H9 (cell line): ENCODE measurements at regions not wholly inside any gene's neighbourhood (a gene's known extent, or its start where the extent isn't known, plus 50 kb on each side); places are given as distances from the start of the nearest gene placed in this dataset.

Source experiments
- DNase-seq: peaks from one replicate; pipeline ENCODE4 v3.0.0-alpha.2; 2017
- H2AFZ ChIP-seq: one replicate; pipeline ENCODE4 v1.6.1; 2013; ENCODE audit warnings: mild to moderate bottlenecking, low read length, control low read depth, moderate library complexity
- H2AK5ac ChIP-seq: 2 replicates; pipeline ENCODE4 v1.6.1; 2013; ENCODE audit warnings: low read length, control low read depth, mixed read lengths; ENCODE audit not compliant: insufficient read length
- H2BK120ac ChIP-seq: one replicate; pipeline ENCODE4 v1.6.1; 2013; ENCODE audit warnings: low read depth, mild to moderate bottlenecking, low read length, control low read depth, inconsistent platforms; ENCODE audit not compliant: poor library complexity, severe bottlenecking
- H2BK12ac ChIP-seq: 2 replicates; pipeline ENCODE4 v1.6.1; 2013; ENCODE audit warnings: low read length, control low read depth, mixed read lengths, low read depth; ENCODE audit not compliant: insufficient read length
- H2BK15ac ChIP-seq: 2 replicates; pipeline ENCODE4 v1.6.1; 2013; ENCODE audit warnings: low read depth, low read length, control low read depth
- H2BK20ac ChIP-seq: one replicate; pipeline ENCODE4 v1.6.1; 2013; ENCODE audit warnings: low read depth, mild to moderate bottlenecking, low read length, control low read depth, inconsistent platforms; ENCODE audit not compliant: poor library complexity, severe bottlenecking
- H2BK5ac ChIP-seq: 2 replicates; pipeline ENCODE4 v1.6.1; 2013; ENCODE audit warnings: low read length, control low read depth, mixed read lengths; ENCODE audit not compliant: insufficient read length
- H3K14ac ChIP-seq: 2 replicates; pipeline ENCODE4 v1.6.1; 2013; ENCODE audit warnings: low read length, control low read depth; ENCODE audit not compliant: insufficient read depth
- H3K18ac ChIP-seq: 2 replicates; pipeline ENCODE4 v1.6.1; 2013; ENCODE audit warnings: low read depth, mild to moderate bottlenecking, mixed read lengths, low read length, control low read depth; ENCODE audit not compliant: insufficient read length
- H3K23ac ChIP-seq: 2 replicates; pipeline ENCODE4 v1.6.1; 2013; ENCODE audit warnings: low read length, control low read depth, mixed read lengths, low read depth; ENCODE audit not compliant: insufficient read length
- H3K23me2 ChIP-seq: 2 replicates; pipeline ENCODE4 v1.6.1; 2013; ENCODE audit warnings: low read depth, mild to moderate bottlenecking, mixed read lengths, low read length, control low read depth; ENCODE audit not compliant: insufficient read length, poor library complexity, severe bottlenecking
- H3K27ac ChIP-seq: 2 replicates; pipeline ENCODE4 v1.5.1; 2013; ENCODE audit warnings: low read length, control low read depth, mixed read lengths, low read depth; ENCODE audit not compliant: insufficient read length
- H3K27me3 ChIP-seq: 2 replicates; pipeline ENCODE4 v1.6.1; 2013; ENCODE audit warnings: low read length, control low read depth, inconsistent platforms; ENCODE audit not compliant: insufficient read depth
- H3K4ac ChIP-seq: 2 replicates; pipeline ENCODE4 v1.6.1; 2013; ENCODE audit warnings: low read depth, mild to moderate bottlenecking, control low read depth, inconsistent platforms, low read length, moderate library complexity
- H3K4me1 ChIP-seq: 2 replicates; pipeline ENCODE4 v1.6.1; 2013; ENCODE audit warnings: low read length, control low read depth, inconsistent platforms; ENCODE audit not compliant: insufficient read depth
- H3K4me2 ChIP-seq: 2 replicates; pipeline ENCODE4 v1.6.1; 2013; ENCODE audit warnings: low read length, control low read depth, mixed read lengths; ENCODE audit not compliant: insufficient read length, insufficient read depth
- H3K56ac ChIP-seq: 2 replicates; pipeline ENCODE4 v1.6.1; 2013; ENCODE audit warnings: low read depth, mild to moderate bottlenecking, mixed read lengths, low read length, control low read depth; ENCODE audit not compliant: insufficient read length
- H3K79me1 ChIP-seq: 2 replicates; pipeline ENCODE4 v1.6.1; 2013; ENCODE audit warnings: low read depth, mild to moderate bottlenecking, moderate library complexity, low read length, control low read depth, inconsistent platforms; ENCODE audit not compliant: insufficient read depth, poor library complexity, severe bottlenecking
- H3K79me2 ChIP-seq: 2 replicates; pipeline ENCODE4 v1.6.1; 2013; ENCODE audit warnings: low read length, control low read depth, inconsistent platforms; ENCODE audit not compliant: insufficient read depth
- H3K9ac ChIP-seq: 2 replicates; pipeline ENCODE4 v1.6.1; 2013; ENCODE audit warnings: low read length, control low read depth, mixed read lengths; ENCODE audit not compliant: insufficient read length; ENCODE audit errors: extremely low read depth
- H3K9me3 ChIP-seq: one replicate; pipeline ENCODE4 v1.6.1; 2013; ENCODE audit warnings: low read depth, low read length, inconsistent platforms; ENCODE audit not compliant: control insufficient read depth
- H3T11ph ChIP-seq: one replicate; pipeline ENCODE4 v1.6.1; 2013; ENCODE audit warnings: mild to moderate bottlenecking, low read length, control low read depth, inconsistent platforms
- H4K20me1 ChIP-seq: one replicate; pipeline ENCODE4 v1.6.1; 2013; ENCODE audit not compliant: control insufficient read depth, insufficient read length, insufficient read depth
- H4K5ac ChIP-seq: 2 replicates; pipeline ENCODE4 v1.6.1; 2013; ENCODE audit warnings: low read depth, mild to moderate bottlenecking, mixed read lengths, low read length, control low read depth; ENCODE audit not compliant: insufficient read length
- H4K8ac ChIP-seq: replicated peaks from 2 replicates; pipeline ENCODE4 v1.6.1; 2013; ENCODE audit warnings: low read length, control low read depth, mixed read lengths, low read depth; ENCODE audit not compliant: insufficient read length
- H4K91ac ChIP-seq: 2 replicates; pipeline ENCODE4 v1.6.1; 2013; ENCODE audit warnings: low read depth, mild to moderate bottlenecking, moderate library complexity, mixed read lengths, low read length, control low read depth; ENCODE audit not compliant: insufficient read length
- H3K27ac Mint-ChIP-seq, 3 experiments: 2 replicates in 2 of 3; 3 replicates in 1 of 3; pipeline ENCODE4 v1.8.0; 2020 to 2021; ENCODE audit warnings: mixed read lengths in 3 of 3, mild to moderate bottlenecking in 1 of 3, moderate library complexity in 1 of 3
- H3K27me3 Mint-ChIP-seq: 2 replicates; pipeline ENCODE4 v1.8.0; 2021; ENCODE audit warnings: low read depth, mild to moderate bottlenecking, moderate library complexity, mixed read lengths
- H3K36me3 Mint-ChIP-seq, 3 experiments: 2 replicates in 2 of 3; 3 replicates in 1 of 3; pipeline ENCODE4 v1.8.0; 2020 to 2021; ENCODE audit warnings: low read depth in 3 of 3, mixed read lengths in 3 of 3; ENCODE audit not compliant: insufficient read depth in 1 of 3
- H3K4me1 Mint-ChIP-seq, 2 experiments: 2 replicates each; pipeline ENCODE4 v1.8.0; 2020; ENCODE audit warnings: mixed read lengths in 2 of 2
- H3K4me3 Mint-ChIP-seq, 2 experiments: 2 replicates in 1 of 2; 3 replicates in 1 of 2; pipeline ENCODE4 v1.8.0; 2020 to 2021; ENCODE audit warnings: mild to moderate bottlenecking in 2 of 2, mixed read lengths in 2 of 2, moderate library complexity in 1 of 2
- H3K9me3 Mint-ChIP-seq, 2 experiments: 2 replicates in 1 of 2; 3 replicates in 1 of 2; pipeline ENCODE4 v1.8.0; 2020; ENCODE audit warnings: mild to moderate bottlenecking in 2 of 2, mixed read lengths in 2 of 2, moderate library complexity in 1 of 2
- CTCF ChIP-seq: fragments of 200-600 bp; sonication (generic); conservative IDR thresholded peaks from 3 replicates; pipeline ENCODE4 v1.8.0; 2021; ENCODE audit warnings: antibody characterized with exemption, mild to moderate bottlenecking
- WGBS: extraction: QIAGEN DNeasy Blood & Tissue Kit; methylation state at CpG from one replicate; pipeline ENCODE4 v1.1.7; 2013; ENCODE audit warnings: missing lambda C conversion rate, low lambda C conversion rate, mixed read lengths; ENCODE audit not compliant: insufficient read length; ENCODE audit errors: extremely low coverage; 5-methylcytosine and 5-hydroxymethylcytosine counted together

- Histone ChIP-seq H2BK120ac (no peak overlapping the region), H2AK5ac (no peak overlapping the region), H3K4ac (no peak overlapping the region), H3K27me3 (no peaks in the 10 kb centered on the region), H3K79me1 (no peaks in the 10 kb centered on the region), H3K18ac (no peak overlapping the region), H3K79me2 (no peaks in the 10 kb centered on the region), H4K5ac (no peak overlapping the region), H3K23ac (no peak overlapping the region), H2BK20ac (no peak overlapping the region), H3K9me3 (no peaks in the 10 kb centered on the region), H4K8ac (no peak overlapping the region), H2AFZ (no peak overlapping the region), H3K9ac (no peak overlapping the region), H4K91ac (no peak overlapping the region), H3K56ac (no peak overlapping the region), H4K20me1 (no peaks in the 10 kb centered on the region), H3K4me2 (no peak overlapping the region), H3K14ac (no peak overlapping the region; the same call in 1 of the 2 replicates), H2BK12ac (no peak overlapping the region), H3K4me1 (peaks cover 6% of the 10 kb centered on the region; the same call in 1 of the 2 replicates), H2BK5ac (no peak overlapping the region), H3K23me2 (no peaks in the 10 kb centered on the region), H2BK15ac (no peak overlapping the region), H3T11ph (no peak overlapping the region), H3K27ac (no peak overlapping the region)
- H3K9me3 Mint-ChIP-seq = no peaks in the 10 kb centered on the region
- TF ChIP-seq CTCF = no peak
- no peak overlapping the region; a peak in 1 of 5 replicates for H3K4me3 Mint-ChIP-seq
- H3K27me3 Mint-ChIP-seq = peaks cover 8% of the 10 kb centered on the region
- WGBS = no CpG with 5 or more reads among the region's 7 CpGs
- no peak for DNase-seq
- no peaks in the 10 kb centered on the region for H3K36me3 Mint-ChIP-seq
- H3K27ac Mint-ChIP-seq = no peak overlapping the region
- H3K4me1 Mint-ChIP-seq = peaks cover 9 to 14% of the 10 kb centered on the region in 2 experiments
These were observed 83.4 kb upstream of the SMNDC1 start for GRCh38 chr10:110387983-110388686.
